ENCODE measurements at regions not wholly inside any gene's neighbourhood (a gene's known extent, or its start where the extent isn't known, plus 50 kb on each side); places are given as distances from the start of the nearest gene placed in this dataset.

DNA sequence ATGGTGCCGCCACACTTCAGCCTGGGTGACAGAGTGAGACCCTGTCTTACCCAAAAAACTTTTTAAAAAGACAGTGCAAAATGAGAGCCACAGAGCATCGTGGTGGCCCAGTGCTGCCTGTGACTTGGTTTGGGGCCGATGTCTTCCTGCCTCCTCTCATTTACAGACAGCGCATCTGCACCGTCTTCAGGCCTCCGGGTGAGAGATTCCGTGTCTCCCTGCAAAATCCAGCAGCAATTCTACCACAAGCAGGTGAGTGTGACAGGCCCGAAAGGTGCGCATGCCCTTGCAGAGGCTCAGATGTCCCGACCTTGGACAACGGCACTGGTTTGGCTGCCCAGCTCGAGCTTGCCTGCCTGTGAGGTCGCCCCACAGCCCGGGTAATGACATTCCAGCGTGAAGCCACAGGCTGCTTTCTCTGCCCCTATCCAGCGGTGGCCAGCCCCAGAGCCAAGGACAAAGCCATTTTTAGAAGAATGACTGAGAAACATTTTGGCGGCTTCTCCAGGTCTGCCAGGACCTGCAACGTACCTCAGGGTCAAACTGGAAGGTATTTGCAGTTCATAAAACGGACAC is 70.3 kb upstream of the RFLNA start:
- Histone ChIP-seq H3K4me3 (ENCODE audit: low read length) (no peak overlapping the region), H3K9ac (ENCODE audit: low read length) (no peak overlapping the region), H3K9me3 (ENCODE audit: control insufficient read depth, low read length) (no peaks in the 10 kb centered on the region), H3K4me1 (ENCODE audit: control insufficient read depth, insufficient read depth, low read length) (no peaks in the 10 kb centered on the region), H3K27me3 (ENCODE audit: control insufficient read depth, insufficient read depth, low read length) (no peaks in the 10 kb centered on the region), H3K36me3 (ENCODE audit: control insufficient read depth, insufficient read depth, low read length) (no peaks in the 10 kb centered on the region)

DNA sequence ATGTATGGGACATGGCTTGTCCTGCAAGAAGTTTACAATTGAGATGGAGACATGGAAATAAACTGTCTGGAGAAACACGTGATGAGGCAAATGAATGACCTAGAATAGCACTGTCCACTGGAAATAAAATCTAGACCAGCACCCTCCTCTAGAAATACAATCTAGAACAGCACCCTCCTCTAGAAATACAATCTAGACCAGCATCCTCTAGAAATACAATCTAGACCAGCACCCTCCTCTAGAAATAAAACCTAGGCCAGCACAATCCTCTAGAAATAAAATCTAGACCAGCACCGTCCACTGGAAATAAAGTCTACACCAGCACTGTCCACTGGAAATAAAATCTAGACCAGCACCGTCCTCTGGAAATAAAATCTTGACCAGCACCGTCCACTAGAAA is 69.2 kb upstream of the RFLNA start:
- Histone ChIP-seq H3K4me1 (ENCODE audit: control insufficient read depth, insufficient read depth, low read length) (no peaks in the 10 kb centered on the region), H3K27me3 (ENCODE audit: control insufficient read depth, insufficient read depth, low read length) (no peaks in the 10 kb centered on the region), H3K4me3 (ENCODE audit: low read length) (no peak overlapping the region), H3K9me3 (ENCODE audit: control insufficient read depth, low read length) (no peaks in the 10 kb centered on the region), H3K9ac (ENCODE audit: low read length) (no peak overlapping the region), H3K36me3 (ENCODE audit: control insufficient read depth, insufficient read depth, low read length) (no peaks in the 10 kb centered on the region)

DNA sequence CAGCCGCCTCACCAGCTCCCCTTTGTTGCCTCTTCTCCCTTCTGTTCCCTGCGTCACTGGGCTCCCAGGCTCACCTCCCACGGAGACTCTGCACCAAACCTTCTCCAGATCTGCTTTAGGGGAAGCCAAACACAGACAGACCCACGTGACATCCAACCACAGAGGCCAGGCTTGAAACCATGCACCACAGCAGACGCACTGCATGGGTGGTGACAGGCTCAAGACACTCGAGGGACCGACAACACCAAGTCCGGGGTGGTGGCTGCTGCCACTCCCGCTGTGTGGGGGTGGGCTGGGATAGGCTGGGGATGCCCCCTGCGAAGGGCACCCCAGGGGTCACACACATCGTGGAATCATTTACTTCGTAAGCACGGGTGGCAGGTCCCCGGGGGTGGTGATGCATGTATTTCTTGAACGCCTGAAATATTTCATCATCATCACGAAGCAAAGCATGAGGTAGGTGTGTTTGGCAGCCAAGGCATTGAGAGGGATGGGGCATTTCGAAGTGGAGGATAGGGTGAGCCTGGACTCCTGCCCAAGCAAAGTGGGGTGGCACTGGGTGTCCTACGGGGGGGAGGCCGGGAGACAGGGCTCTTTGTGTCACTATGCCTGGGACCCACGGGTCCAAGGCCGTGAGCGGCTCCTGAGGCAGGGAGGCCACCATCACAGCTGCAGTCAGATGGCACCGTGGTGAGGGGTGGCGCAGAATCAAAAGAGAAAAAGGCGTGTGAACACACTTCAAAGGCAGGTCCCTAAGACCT is 66.8 kb upstream of the RFLNA start:
- Histone ChIP-seq H3K36me3 (ENCODE audit: control insufficient read depth, insufficient read depth, low read length) (no peaks in the 10 kb centered on the region), H3K27me3 (ENCODE audit: control insufficient read depth, insufficient read depth, low read length) (no peaks in the 10 kb centered on the region), H3K9ac (ENCODE audit: low read length) (no peak overlapping the region), H3K4me1 (ENCODE audit: control insufficient read depth, insufficient read depth, low read length) (peaks cover 20% of the 10 kb centered on the region), H3K4me3 (ENCODE audit: low read length) (no peak overlapping the region), H3K9me3 (ENCODE audit: control insufficient read depth, low read length) (no peaks in the 10 kb centered on the region)

DNA sequence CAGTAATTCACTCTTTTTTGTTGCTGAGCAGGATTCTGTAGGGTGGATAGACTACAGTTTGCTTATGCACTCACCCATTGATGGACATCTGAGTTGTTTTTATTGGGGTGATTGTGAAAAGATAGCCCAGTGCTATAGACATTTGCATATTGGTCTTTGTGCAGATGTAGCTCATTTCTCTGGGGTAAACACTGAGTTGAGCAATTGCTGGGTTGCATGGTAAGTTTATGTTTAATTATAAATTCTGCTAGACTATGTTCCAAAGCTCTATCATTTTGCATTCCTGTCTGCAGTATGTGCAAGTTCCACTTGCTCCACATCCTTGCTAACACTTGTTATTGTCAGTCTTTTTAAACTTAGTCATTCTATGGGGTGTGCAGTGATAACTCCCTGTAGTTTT is 65.4 kb upstream of the RFLNA start:
- Histone ChIP-seq H3K9me3 (ENCODE audit: control insufficient read depth, low read length) (no peaks in the 10 kb centered on the region), H3K27me3 (ENCODE audit: control insufficient read depth, insufficient read depth, low read length) (no peaks in the 10 kb centered on the region), H3K9ac (ENCODE audit: low read length) (no peak overlapping the region), H3K4me3 (ENCODE audit: low read length) (no peak overlapping the region), H3K36me3 (ENCODE audit: control insufficient read depth, insufficient read depth, low read length) (no peaks in the 10 kb centered on the region), H3K4me1 (ENCODE audit: control insufficient read depth, insufficient read depth, low read length) (peaks cover 33% of the 10 kb centered on the region)

DNA sequence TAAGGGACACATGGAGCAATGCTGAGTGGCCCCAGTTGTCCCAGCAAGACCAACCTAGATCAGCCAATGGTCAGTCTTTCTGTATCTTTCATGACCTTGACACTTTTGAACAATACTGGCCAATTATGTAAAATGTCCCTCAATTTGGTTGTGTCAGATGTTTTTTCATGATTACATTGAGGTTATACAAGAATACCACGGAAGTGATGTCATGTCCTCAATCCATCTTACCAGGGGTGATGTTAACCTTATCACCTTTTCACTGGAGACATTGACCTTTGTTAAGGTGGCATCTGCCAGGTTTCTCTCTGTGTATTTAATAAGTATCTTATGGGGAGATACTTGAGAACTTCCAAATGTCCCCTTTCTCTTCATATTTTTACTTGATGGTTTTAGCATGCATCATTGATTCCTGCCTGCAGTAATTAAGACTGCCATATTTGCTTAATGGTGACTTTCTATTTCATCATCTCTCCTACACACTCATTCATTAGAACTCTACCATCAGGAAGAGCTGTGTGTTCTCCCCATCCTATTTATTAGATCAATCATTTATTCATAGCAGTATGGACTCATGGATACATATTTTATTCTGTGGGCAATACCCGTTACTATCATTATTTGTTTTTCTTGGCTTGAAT is 64.7 kb upstream of the RFLNA start:
- H3K4me1 ChIP-seq (ENCODE audit: control insufficient read depth, insufficient read depth, low read length) = peaks cover 35% of the 10 kb centered on the region
- no peak overlapping the region for H3K9ac ChIP-seq (ENCODE audit: low read length)
- H3K36me3 ChIP-seq (ENCODE audit: control insufficient read depth, insufficient read depth, low read length) = no peaks in the 10 kb centered on the region
- H3K9me3 ChIP-seq (ENCODE audit: control insufficient read depth, low read length) = no peaks in the 10 kb centered on the region
- no peak overlapping the region for H3K4me3 ChIP-seq (ENCODE audit: low read length)
- H3K27me3 ChIP-seq (ENCODE audit: control insufficient read depth, insufficient read depth, low read length) = no peaks in the 10 kb centered on the region

DNA sequence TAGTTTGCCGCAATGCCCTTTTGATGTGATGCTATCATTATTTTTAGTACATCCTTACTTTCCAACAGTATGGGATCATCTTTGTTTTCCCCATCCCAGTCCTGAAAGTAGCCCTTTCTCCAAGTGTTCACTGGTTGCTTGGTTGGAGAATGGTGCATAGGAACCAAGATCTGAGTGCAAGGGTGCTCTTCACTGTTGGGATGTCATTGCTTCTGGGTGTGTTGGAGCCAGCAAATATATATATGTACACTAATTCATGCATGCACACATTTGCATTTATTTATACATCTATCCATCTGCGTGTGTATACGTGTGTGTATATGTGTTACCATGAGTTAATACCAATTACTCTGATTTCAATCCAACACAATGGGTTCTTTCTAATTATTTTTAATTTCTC is 64.1 kb upstream of the RFLNA start:
- Histone ChIP-seq H3K36me3 (ENCODE audit: control insufficient read depth, insufficient read depth, low read length) (no peaks in the 10 kb centered on the region), H3K9ac (ENCODE audit: low read length) (no peak overlapping the region), H3K4me1 (ENCODE audit: control insufficient read depth, insufficient read depth, low read length) (peaks cover 40% of the 10 kb centered on the region), H3K4me3 (ENCODE audit: low read length) (no peak overlapping the region), H3K27me3 (ENCODE audit: control insufficient read depth, insufficient read depth, low read length) (no peaks in the 10 kb centered on the region), H3K9me3 (ENCODE audit: control insufficient read depth, low read length) (no peaks in the 10 kb centered on the region)

DNA sequence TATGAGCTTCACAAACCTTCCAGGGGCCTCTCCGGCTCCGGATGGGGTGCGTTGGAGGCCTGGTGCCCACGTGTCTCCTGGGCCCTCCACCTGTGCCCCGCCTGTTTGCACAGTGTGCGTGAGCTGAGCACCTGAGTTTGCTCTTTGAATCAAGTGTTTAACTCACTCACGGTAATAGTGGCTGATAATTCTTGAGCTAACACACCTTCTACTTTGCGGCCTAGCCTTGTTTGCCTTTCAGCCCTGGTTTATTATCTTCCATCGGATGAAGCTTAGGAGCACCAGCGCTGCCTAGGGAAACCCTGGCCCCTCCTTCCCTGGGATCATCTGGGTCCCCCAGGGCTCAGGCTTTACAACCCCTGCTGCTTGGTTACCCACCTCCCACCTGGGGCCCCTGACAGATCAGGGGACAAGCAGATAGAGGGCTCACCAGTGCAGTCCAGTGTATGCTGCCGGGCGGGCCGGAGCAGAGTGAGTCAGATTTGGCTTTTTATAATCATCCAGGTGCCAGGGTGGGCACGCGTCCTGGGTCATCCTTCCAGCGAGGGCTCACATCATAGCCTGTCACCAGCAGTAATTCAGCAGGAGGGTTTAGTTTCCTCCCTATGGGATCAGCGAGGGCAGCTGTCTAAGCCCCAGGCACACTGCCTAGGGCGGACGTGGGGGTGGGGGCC is 62.8 kb upstream of the RFLNA start:
- no peak overlapping the region for H3K4me3 ChIP-seq (ENCODE audit: low read length)
- H3K4me1 ChIP-seq (ENCODE audit: control insufficient read depth, insufficient read depth, low read length) = peaks cover 52% of the 10 kb centered on the region
- H3K27me3 ChIP-seq (ENCODE audit: control insufficient read depth, insufficient read depth, low read length) = no peaks in the 10 kb centered on the region
- H3K9me3 ChIP-seq (ENCODE audit: control insufficient read depth, low read length) = no peaks in the 10 kb centered on the region
- peak overlapping the region; percentile 60 for H3K9ac ChIP-seq (ENCODE audit: low read length)
- no peaks in the 10 kb centered on the region for H3K36me3 ChIP-seq (ENCODE audit: control insufficient read depth, insufficient read depth, low read length)

DNA sequence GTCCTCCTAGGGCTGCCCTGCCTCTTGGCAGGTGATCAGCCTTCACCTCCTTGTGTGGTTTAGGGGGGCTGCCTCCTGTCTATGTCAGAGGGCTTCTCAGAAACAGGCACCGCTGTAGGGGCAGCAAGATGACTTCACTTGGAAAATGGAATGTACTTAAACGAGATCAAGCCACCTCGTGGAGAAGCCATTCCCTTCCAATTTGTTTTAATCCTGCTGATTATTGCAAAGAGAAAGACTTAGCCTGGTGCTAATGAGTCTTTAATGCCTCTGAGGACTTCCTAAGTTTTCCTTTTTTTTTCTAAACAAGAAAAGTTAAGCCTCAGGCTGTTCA is 62.3 kb upstream of the RFLNA start:
- Histone ChIP-seq H3K36me3 (ENCODE audit: control insufficient read depth, insufficient read depth, low read length) (no peaks in the 10 kb centered on the region), H3K9ac (ENCODE audit: low read length) (peak overlapping the region; percentile 60), H3K4me1 (ENCODE audit: control insufficient read depth, insufficient read depth, low read length) (peaks cover 55% of the 10 kb centered on the region), H3K4me3 (ENCODE audit: low read length) (no peak overlapping the region), H3K27me3 (ENCODE audit: control insufficient read depth, insufficient read depth, low read length) (no peaks in the 10 kb centered on the region), H3K9me3 (ENCODE audit: control insufficient read depth, low read length) (no peaks in the 10 kb centered on the region)

DNA sequence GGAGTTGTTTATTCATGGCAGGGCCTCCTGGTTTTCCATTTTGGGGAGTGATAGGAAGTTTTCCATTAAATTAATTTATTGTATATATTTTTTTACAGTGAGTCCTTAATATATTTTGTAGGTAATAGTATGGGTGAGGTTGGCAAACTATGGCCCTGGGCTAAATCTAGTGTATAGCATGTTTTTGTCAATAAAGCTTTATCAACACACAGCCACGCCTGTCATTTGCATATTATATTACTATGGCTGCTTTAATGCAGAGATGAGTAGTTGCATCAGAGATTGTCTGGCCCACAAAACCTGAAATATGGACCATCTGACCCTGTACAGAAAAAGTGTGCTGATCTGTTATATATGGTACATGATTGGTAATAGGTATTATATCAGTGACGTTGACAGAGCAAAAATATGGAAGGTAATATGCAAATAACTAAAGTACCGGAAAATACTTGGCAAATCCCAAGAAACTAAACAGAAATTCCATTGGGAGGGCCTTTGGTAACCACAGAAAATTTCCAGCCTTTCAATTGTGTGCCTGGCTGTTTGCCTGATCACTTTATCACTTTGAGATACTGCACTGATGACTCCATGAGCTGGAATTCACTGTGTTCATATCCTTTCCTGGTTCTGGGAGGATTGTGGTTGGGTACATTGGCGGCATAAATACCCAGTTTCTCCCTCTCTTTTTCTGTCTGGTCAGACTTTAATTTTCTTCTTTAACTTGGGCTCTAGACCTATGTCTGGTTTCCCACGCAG is 61.7 kb upstream of the RFLNA start:
- H3K4me1 ChIP-seq (ENCODE audit: control insufficient read depth, insufficient read depth, low read length) = peaks cover 61% of the 10 kb centered on the region
- no peaks in the 10 kb centered on the region for H3K27me3 ChIP-seq (ENCODE audit: control insufficient read depth, insufficient read depth, low read length)
- H3K4me3 ChIP-seq (ENCODE audit: low read length) = no peak overlapping the region
- no peaks in the 10 kb centered on the region for H3K36me3 ChIP-seq (ENCODE audit: control insufficient read depth, insufficient read depth, low read length)
- H3K9ac ChIP-seq (ENCODE audit: low read length) = peak overlapping the region; percentile 23
- no peaks in the 10 kb centered on the region for H3K9me3 ChIP-seq (ENCODE audit: control insufficient read depth, low read length)

DNA sequence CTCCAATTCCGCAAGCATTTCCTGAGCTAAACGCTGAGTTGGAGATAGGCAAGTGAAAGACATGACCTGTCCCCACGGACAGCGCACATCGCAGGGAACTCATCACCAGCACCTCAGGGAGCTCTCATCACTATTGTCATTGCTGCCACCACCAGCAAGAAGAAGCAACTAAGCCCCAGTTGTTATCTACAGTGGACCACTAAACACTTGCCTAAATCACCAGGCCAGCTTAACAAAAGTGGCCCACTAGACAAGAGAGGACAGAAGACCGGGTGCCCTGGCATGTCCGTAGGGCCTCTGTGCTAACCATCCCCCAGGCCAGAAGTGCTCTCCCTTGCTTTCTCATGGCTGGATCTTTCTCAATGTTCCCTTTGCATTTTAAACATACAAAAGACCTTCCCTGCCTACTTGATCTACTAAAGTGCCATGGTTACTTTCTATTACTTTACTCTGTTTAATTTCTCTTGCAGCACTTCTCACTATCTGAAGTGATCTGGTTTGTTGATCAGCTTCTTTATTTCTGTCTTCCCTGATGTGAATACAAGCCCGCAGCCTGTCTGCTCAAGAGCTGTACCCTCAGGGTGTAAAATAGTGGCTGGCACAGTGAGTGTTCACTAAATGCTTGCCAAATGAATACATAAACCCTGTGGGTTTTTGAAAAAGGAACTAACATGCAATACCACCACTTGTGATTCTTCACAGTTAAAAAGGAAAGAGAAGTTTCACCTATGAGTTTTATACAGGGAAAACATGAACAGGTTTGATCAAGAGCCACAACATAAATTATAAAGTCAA is 60.9 kb upstream of the RFLNA start:
- peaks cover 70% of the 10 kb centered on the region for H3K4me1 ChIP-seq (ENCODE audit: control insufficient read depth, insufficient read depth, low read length)
- no peaks in the 10 kb centered on the region for H3K36me3 ChIP-seq (ENCODE audit: control insufficient read depth, insufficient read depth, low read length)
- no peaks in the 10 kb centered on the region for H3K9me3 ChIP-seq (ENCODE audit: control insufficient read depth, low read length)
- no peaks in the 10 kb centered on the region for H3K27me3 ChIP-seq (ENCODE audit: control insufficient read depth, insufficient read depth, low read length)
- no peak overlapping the region for H3K4me3 ChIP-seq (ENCODE audit: low read length)
- H3K9ac ChIP-seq (ENCODE audit: low read length) = peak overlapping the region; percentile 23

DNA sequence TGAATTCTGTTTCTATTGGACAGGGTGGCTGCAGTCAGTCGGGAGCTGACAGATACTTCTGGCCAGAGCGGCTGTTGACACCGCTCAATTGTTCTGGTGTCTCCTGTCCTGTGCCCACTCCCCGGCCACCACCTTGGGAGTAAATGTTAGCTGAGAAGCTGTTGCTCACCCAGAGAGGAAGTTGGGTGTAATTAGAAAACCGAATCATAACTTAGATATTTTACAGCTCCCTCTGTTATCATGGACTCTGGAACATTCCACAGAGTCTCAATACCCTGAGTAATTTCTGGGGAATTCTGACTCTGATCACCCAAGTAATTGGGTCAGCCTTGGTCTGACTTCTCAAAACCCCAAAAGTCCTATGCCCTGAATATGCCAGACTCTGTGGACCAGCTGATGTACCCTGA is 58.3 kb upstream of the RFLNA start:
- H3K9me3 ChIP-seq (ENCODE audit: control insufficient read depth, low read length) = no peaks in the 10 kb centered on the region
- H3K9ac ChIP-seq (ENCODE audit: low read length) = no peak overlapping the region
- no peak overlapping the region for H3K4me3 ChIP-seq (ENCODE audit: low read length)
- no peaks in the 10 kb centered on the region for H3K36me3 ChIP-seq (ENCODE audit: control insufficient read depth, insufficient read depth, low read length)
- H3K4me1 ChIP-seq (ENCODE audit: control insufficient read depth, insufficient read depth, low read length) = peaks cover 90% of the 10 kb centered on the region
- no peaks in the 10 kb centered on the region for H3K27me3 ChIP-seq (ENCODE audit: control insufficient read depth, insufficient read depth, low read length)

All from mucosa of stomach (tissue), 1 donor.